A673 (cell line): ENCODE measurements at regions not wholly inside any gene's neighbourhood (a gene's known extent, or its start where the extent isn't known, plus 50 kb on each side); places are given as distances from the start of the nearest gene placed in this dataset.

ENCODE experiments used
- CTCF ChIP-seq: fragments of 300-800, 200-600 bp; sonication (generic); conservative IDR thresholded peaks from 2 replicates; pipeline ENCODE4 v1.5.1; 2017; ENCODE audit warnings: low read depth, mild to moderate bottlenecking, antibody characterized with exemption, low read length, moderate library complexity, mixed read lengths
- EZH2 ChIP-seq: fragments of 200-600 bp; sonication (generic); IDR thresholded peaks from 2 replicates; pipeline ENCODE4 v1.6.1; 2017; ENCODE audit warnings: borderline replicate concordance, low read depth, mild to moderate bottlenecking, mixed read lengths, antibody characterized with exemption, low read length; ENCODE audit not compliant: poor library complexity, severe bottlenecking

DNA sequence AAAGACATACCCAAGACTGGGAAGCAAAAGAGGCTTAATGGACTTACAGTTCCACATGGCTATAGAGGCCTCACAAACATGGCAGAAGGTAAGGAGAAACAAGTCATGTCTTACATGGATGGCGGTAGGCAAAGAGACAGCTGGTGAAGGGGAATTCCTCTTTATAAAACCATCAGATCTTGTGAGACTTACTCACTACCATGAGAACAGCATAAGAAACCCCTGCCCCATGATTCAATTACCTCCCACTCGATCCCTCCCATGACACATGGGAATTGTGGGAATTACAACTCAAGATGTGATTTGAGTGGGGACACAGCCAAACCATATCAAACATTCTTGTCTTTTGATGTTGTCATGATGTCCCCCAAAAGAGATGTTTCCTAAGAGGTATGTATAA is 103.3 kb downstream of the DUSP10 start:
- TF ChIP-seq CTCF = no peak
- TF ChIP-seq EZH2 = no peak
